ENCODE measurements at regions not wholly inside any gene's neighbourhood (a gene's known extent, or its start where the extent isn't known, plus 50 kb on each side); places are given as distances from the start of the nearest gene placed in this dataset.

DNA sequence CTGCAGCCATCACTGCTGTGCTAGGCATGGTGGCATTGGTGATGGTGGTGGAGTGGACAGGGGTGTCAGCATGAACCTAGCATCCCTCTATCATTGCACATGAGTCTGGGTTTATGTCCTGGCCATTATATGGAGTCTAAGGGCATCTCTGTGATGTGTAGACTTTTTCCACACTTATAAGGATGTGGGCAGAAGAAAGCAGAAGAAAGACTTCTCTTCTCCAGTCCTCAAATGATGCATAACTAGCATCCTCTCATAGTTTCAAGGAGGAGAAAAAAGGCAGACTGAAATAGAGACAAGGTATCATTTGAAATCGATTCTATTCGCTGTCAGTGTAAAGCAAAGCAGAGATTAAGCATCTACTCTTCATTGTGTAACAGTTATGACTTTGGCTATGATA, 140.0 kb upstream of the ATXN1 start:
- no peak overlapping the region for H3K27ac Mint-ChIP-seq
- peaks cover 9 to 11% of the 10 kb centered on the region in 2 experiments; a peak in 3 of 4 replicates for H3K4me1 Mint-ChIP-seq
- no peak overlapping the region for H2AK5ac ChIP-seq (ENCODE audit: insufficient read length, low read length)
- no peak overlapping the region for H3K4me2 ChIP-seq (ENCODE audit: insufficient read depth, insufficient read length, low read length)
- H2BK5ac ChIP-seq (ENCODE audit: insufficient read length, low read length): no peak overlapping the region
- no peak overlapping the region for H2BK12ac ChIP-seq (ENCODE audit: insufficient read length, low read depth, low read length)
- no peaks in the 10 kb centered on the region for H3K23me2 ChIP-seq (ENCODE audit: insufficient read length, low read depth, low read length, poor library complexity, severe bottlenecking)
- no peaks in the 10 kb centered on the region for H3K79me2 ChIP-seq (ENCODE audit: insufficient read depth, low read length)
- H2BK120ac ChIP-seq (ENCODE audit: low read depth, low read length, poor library complexity, severe bottlenecking): no peak overlapping the region
- H3K9me3 ChIP-seq (ENCODE audit: control insufficient read depth, low read depth, low read length): no peaks in the 10 kb centered on the region
- H4K8ac ChIP-seq (replicated peaks; ENCODE audit: insufficient read length, low read depth, low read length): no peak overlapping the region
- no peak overlapping the region for H3K23ac ChIP-seq (ENCODE audit: insufficient read length, low read depth, low read length)
- H3K4me1 ChIP-seq (ENCODE audit: insufficient read depth, low read length): no peaks in the 10 kb centered on the region
- H3K18ac ChIP-seq (ENCODE audit: insufficient read length, low read depth, low read length): no peak overlapping the region
- H2AFZ ChIP-seq (ENCODE audit: low read length): no peak overlapping the region
- H3K4me3 Mint-ChIP-seq: no peak overlapping the region
- TF ChIP-seq, protein P1, sequence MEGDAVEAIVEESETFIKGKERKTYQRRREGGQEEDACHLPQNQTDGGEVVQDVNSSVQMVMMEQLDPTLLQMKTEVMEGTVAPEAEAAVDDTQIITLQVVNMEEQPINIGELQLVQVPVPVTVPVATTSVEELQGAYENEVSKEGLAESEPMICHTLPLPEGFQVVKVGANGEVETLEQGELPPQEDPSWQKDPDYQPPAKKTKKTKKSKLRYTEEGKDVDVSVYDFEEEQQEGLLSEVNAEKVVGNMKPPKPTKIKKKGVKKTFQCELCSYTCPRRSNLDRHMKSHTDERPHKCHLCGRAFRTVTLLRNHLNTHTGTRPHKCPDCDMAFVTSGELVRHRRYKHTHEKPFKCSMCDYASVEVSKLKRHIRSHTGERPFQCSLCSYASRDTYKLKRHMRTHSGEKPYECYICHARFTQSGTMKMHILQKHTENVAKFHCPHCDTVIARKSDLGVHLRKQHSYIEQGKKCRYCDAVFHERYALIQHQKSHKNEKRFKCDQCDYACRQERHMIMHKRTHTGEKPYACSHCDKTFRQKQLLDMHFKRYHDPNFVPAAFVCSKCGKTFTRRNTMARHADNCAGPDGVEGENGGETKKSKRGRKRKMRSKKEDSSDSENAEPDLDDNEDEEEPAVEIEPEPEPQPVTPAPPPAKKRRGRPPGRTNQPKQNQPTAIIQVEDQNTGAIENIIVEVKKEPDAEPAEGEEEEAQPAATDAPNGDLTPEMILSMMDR (conservative IDR thresholded peaks at IDR 0.05): no peak
- H4K5ac ChIP-seq (ENCODE audit: insufficient read length, low read depth, low read length): no peak overlapping the region
- H3K9me3 Mint-ChIP-seq: no peaks in the 10 kb centered on the region
- H3K9ac ChIP-seq (ENCODE audit: extremely low read depth, insufficient read length, low read length): no peak overlapping the region
- no peaks in the 10 kb centered on the region for H3K36me3 Mint-ChIP-seq (ENCODE audit: insufficient read depth in 1 of 3, low read depth in 3 of 3)
- no peak overlapping the region for H2BK20ac ChIP-seq (ENCODE audit: low read depth, low read length, poor library complexity, severe bottlenecking)
- no peak overlapping the region for H3K4ac ChIP-seq (ENCODE audit: low read depth, low read length)
- H3T11ph ChIP-seq (ENCODE audit: low read length): no peak overlapping the region
- no peaks in the 10 kb centered on the region for H3K27me3 Mint-ChIP-seq (ENCODE audit: low read depth)
- no peak overlapping the region for H3K27ac ChIP-seq (ENCODE audit: insufficient read length, low read depth, low read length)
- no peak overlapping the region for H3K56ac ChIP-seq (ENCODE audit: insufficient read length, low read depth, low read length)
- DNase-seq: no peak
- no peak overlapping the region for H4K91ac ChIP-seq (ENCODE audit: insufficient read length, low read depth, low read length)
- H3K14ac ChIP-seq (ENCODE audit: insufficient read depth, low read length): no peak overlapping the region
- no peaks in the 10 kb centered on the region for H3K79me1 ChIP-seq (ENCODE audit: insufficient read depth, low read depth, low read length, poor library complexity, severe bottlenecking)
- WGBS (ENCODE audit: extremely low coverage, insufficient read length, low lambda C conversion rate): no CpG with 5 or more reads among the region's 2 CpGs
- no peaks in the 10 kb centered on the region for H4K20me1 ChIP-seq (ENCODE audit: control insufficient read depth, insufficient read depth, insufficient read length)
- no peak overlapping the region for H2BK15ac ChIP-seq (ENCODE audit: low read depth, low read length)
- H3K27me3 ChIP-seq (ENCODE audit: insufficient read depth, low read length): no peaks in the 10 kb centered on the region
